Muscle layer of duodenum (tissue), 2 donors: ENCODE measurements at regions not wholly inside any gene's neighbourhood (a gene's known extent, or its start where the extent isn't known, plus 50 kb on each side); places are given as distances from the start of the nearest gene placed in this dataset.

Source experiments
- H3K27ac ChIP-seq: one replicate; pipeline ENCODE4 v1.7.0; 2013; ENCODE audit warnings: mild to moderate bottlenecking, low read length
- H3K27me3 ChIP-seq: one replicate; pipeline ENCODE4 v1.7.0; 2013; ENCODE audit warnings: low read depth, mild to moderate bottlenecking, control low read depth, low read length
- H3K36me3 ChIP-seq, 2 donors: one replicate each; pipeline ENCODE4 v1.7.0; 2013; ENCODE audit warnings: low read length in 2 of 2, control low read depth in 1 of 2, mild to moderate bottlenecking in 1 of 2; ENCODE audit not compliant: insufficient read depth in 2 of 2, control insufficient read depth in 1 of 2
- H3K4me1 ChIP-seq, 2 donors: one replicate each; pipeline ENCODE4 v1.7.0; 2013; ENCODE audit warnings: low read length in 2 of 2, mild to moderate bottlenecking in 2 of 2, control low read depth in 1 of 2, moderate library complexity in 1 of 2; ENCODE audit not compliant: insufficient read depth in 2 of 2, control insufficient read depth in 1 of 2
- H3K4me3 ChIP-seq, 2 donors: one replicate each; pipeline ENCODE4 v1.7.0; 2013; ENCODE audit warnings: low read length in 2 of 2, low read depth in 1 of 2, mild to moderate bottlenecking in 1 of 2
- H3K9me3 ChIP-seq, 2 donors: one replicate each; pipeline ENCODE4 v1.7.0; 2013; ENCODE audit warnings: low read length in 2 of 2, control low read depth in 1 of 2, mild to moderate bottlenecking in 1 of 2; ENCODE audit not compliant: control insufficient read depth in 1 of 2
- donor health status: healthy.

GRCh38 chr9:38153152-38153909 is 84.3 kb upstream of the SHB start:
- no peaks in the 10 kb centered on the region for H3K36me3 ChIP-seq
- no peaks in the 10 kb centered on the region for H3K4me1 ChIP-seq
- no peaks in the 10 kb centered on the region for H3K9me3 ChIP-seq
- no peak overlapping the region for H3K27ac ChIP-seq
- no peak overlapping the region for H3K4me3 ChIP-seq
- no peaks in the 10 kb centered on the region for H3K27me3 ChIP-seq

- no peaks in the 10 kb centered on the region for H3K4me1 ChIP-seq
- no peaks in the 10 kb centered on the region for H3K9me3 ChIP-seq
- H3K4me3 ChIP-seq: no peak overlapping the region
- no peaks in the 10 kb centered on the region for H3K27me3 ChIP-seq
- no peak overlapping the region for H3K27ac ChIP-seq
- H3K36me3 ChIP-seq: no peaks in the 10 kb centered on the region
Observed at GRCh38 chr9:38149647-38150046, 80.6 kb upstream of the SHB start.

GRCh38 chr9:38146844-38147243 is 77.8 kb upstream of the SHB start:
- Histone ChIP-seq H3K36me3 (no peaks in the 10 kb centered on the region), H3K27me3 (no peaks in the 10 kb centered on the region), H3K27ac (no peak overlapping the region), H3K4me1 (no peaks in the 10 kb centered on the region), H3K4me3 (no peak overlapping the region), H3K9me3 (no peaks in the 10 kb centered on the region)

- no peak overlapping the region for H3K27ac ChIP-seq
- no peaks in the 10 kb centered on the region for H3K36me3 ChIP-seq
- no peaks in the 10 kb centered on the region for H3K27me3 ChIP-seq
- no peaks in the 10 kb centered on the region for H3K9me3 ChIP-seq
- H3K4me3 ChIP-seq: no peak overlapping the region
- H3K4me1 ChIP-seq: peaks cover 0 to 8% of the 10 kb centered on the region in 2 donors
Observed at GRCh38 chr9:38145526-38146053, 76.6 kb upstream of the SHB start.

GRCh38 chr9:38144421-38144820 is 75.4 kb upstream of the SHB start:
- Histone ChIP-seq H3K27ac (no peak overlapping the region), H3K36me3 (no peaks in the 10 kb centered on the region), H3K27me3 (no peaks in the 10 kb centered on the region), H3K4me3 (no peak overlapping the region), H3K9me3 (no peaks in the 10 kb centered on the region), H3K4me1 (peaks cover 0 to 8% of the 10 kb centered on the region in 2 donors)

DNA sequence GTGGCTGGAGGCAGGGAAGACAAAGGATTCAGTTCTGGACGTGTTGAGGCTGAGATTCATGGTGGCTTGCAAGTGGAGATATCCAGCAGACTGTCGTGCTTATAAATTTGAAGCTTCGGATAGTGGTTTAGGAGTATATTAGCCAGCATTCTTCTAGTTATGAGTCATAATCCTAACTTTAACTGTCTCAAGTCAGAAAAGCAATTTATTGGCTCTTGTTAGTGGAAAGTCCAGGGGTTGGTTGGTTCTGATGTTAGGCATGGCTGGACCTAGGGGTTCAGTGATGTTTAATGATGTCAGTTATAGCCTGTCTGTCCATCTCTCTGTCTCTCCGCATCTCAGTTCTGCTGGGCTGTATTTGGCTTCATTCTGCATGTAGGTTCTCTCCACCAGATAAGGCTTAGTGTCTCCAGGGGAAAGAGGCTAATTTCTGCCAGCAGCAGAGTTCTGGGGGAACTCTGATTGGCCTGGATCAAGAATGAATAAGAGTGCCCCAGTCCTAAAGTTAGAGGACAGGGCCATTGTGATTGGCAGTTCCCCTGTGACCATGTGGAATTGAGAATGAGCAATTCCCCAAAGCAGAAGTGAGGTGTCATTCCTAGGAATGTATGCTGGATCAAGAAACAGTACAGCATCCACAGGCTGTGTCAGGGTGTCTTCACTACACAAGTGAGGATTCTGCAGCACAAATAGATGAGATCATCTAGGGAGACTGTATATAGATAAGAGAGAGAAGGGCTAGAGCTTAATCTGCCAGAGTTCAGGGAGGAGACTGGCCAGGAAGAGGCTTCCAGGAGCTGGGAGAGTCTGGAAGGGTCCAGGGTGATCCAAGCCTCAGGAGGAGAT is 72.9 kb upstream of the SHB start:
- H3K36me3 ChIP-seq: no peaks in the 10 kb centered on the region
- no peaks in the 10 kb centered on the region for H3K9me3 ChIP-seq
- H3K4me3 ChIP-seq: no peak overlapping the region
- H3K27me3 ChIP-seq: no peaks in the 10 kb centered on the region
- H3K4me1 ChIP-seq: peaks cover 0 to 8% of the 10 kb centered on the region in 2 donors
- H3K27ac ChIP-seq: no peak overlapping the region

DNA sequence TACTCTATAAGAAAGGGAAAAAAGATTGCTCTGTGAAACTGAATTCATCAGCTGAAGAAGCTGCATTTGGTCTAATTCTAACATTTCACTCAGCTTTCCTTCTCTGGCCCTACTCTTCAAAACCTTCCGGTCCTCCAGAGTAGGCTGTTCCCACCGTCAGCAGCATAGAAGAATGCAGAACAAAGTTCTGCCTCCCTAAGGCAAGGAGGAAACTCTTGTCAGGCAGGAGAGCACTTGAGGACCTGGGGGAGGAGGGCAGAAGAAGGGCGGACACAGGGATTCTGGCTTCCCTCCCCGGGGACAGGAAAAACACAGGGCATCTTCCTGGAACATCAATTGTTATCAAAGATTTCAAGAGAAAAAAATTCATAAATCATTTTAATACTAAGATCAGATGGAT is 69.2 kb upstream of the SHB start:
- Histone ChIP-seq H3K36me3 (no peaks in the 10 kb centered on the region), H3K4me3 (no peak overlapping the region), H3K4me1 (peaks cover 0 to 8% of the 10 kb centered on the region in 2 donors), H3K9me3 (no peaks in the 10 kb centered on the region), H3K27ac (no peak overlapping the region), H3K27me3 (no peaks in the 10 kb centered on the region)

DNA sequence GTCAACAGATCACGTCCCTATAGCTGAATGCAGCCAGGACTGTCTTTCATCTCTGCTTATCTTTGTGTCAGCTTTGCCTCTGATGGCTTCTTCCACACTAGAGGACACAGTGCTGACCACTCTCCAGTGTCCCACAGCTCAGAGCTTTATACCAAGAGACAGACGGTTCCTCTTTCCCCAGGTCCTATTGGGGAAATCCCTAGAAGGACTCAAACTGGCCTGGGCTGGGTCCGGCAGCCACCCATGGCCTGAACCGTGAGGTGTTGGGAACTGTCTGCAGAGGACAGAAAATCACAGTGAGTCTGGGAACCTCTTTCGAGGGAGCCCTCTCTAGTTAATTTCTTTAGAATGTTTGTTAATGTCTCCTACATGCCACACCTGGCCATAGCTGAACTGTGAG is 68.3 kb upstream of the SHB start:
- Histone ChIP-seq H3K27me3 (no peaks in the 10 kb centered on the region), H3K4me3 (no peak overlapping the region), H3K36me3 (no peaks in the 10 kb centered on the region), H3K9me3 (no peaks in the 10 kb centered on the region), H3K27ac (no peak overlapping the region), H3K4me1 (peaks cover 0 to 8% of the 10 kb centered on the region in 2 donors)

DNA sequence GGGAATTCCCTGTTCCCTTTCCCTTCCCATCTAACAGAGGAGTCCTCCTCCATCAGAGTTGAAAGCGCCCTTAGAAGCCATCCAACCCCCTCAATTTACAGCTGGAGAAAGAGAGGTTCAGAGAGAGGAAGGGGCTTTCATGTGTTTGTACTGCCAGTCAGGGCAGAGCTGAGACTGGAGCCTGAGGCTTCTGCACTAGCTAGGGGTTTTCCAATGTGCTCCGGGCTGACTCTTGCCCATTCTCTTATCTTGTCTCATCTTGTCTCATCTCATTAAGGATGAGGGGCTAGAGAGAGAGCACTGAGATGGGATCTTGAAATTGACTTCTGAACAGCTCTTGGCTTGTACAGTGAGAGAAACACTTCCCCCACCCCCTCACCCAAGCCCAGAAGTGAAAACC is 67.4 kb upstream of the SHB start:
- Histone ChIP-seq H3K9me3 (no peaks in the 10 kb centered on the region), H3K27me3 (no peaks in the 10 kb centered on the region), H3K4me1 (peaks cover 0 to 5% of the 10 kb centered on the region in 2 donors), H3K27ac (no peak overlapping the region), H3K4me3 (no peak overlapping the region), H3K36me3 (no peaks in the 10 kb centered on the region)

DNA sequence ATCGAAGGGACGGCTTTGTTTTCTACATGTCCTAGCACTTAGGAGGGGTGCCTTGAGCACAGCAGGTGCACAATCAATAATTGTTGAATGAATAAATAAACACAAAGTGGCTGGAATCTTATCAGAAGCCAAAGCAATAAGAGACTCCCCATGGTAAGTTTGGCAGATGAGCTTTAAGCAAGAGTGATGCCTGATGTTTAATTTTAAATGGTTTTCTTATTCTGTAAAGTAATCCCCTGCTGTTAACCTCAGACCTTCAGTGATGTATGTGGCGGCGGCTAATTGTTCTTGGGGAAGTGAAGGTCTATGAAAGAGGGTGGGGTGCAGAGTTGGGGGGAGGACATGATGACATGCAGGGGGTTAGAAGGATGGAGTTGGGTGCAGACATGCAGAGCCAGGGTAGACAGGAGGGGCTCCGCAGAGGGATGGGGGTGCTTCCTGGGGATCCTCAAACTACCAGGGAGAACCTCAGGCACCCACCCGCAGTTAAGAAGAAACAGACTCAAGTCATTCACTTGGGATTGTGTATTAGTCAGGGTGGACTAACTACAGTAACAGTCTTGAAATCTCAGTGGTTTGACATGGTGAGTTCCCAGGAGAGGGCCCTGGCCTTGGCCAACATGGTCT is 65.7 kb upstream of the SHB start:
- Histone ChIP-seq H3K4me3 (no peak overlapping the region), H3K36me3 (no peaks in the 10 kb centered on the region), H3K9me3 (no peaks in the 10 kb centered on the region), H3K27ac (no peak overlapping the region), H3K4me1 (no peaks in the 10 kb centered on the region), H3K27me3 (no peaks in the 10 kb centered on the region)

DNA sequence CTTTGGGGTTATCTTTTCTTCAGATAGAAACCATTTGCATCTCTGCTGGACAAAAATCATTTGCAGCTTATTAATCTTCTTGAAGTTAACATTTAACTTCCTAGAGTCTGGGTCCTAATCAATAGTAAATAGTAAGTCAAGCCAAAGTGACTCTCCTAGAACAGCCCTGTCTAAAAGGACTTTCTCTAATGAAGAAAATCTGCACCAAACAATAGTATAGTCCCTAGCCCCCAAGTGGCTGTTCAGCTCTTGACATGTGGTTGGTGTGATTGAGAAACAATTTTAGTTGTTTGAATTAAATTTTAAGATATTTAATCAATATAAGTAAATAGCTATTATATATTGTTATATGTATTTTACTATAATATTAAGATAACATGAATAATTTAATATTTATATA is 64.6 kb upstream of the SHB start:
- no peaks in the 10 kb centered on the region for H3K27me3 ChIP-seq
- no peak overlapping the region for H3K4me3 ChIP-seq
- no peaks in the 10 kb centered on the region for H3K4me1 ChIP-seq
- no peaks in the 10 kb centered on the region for H3K9me3 ChIP-seq
- no peaks in the 10 kb centered on the region for H3K36me3 ChIP-seq
- no peak overlapping the region for H3K27ac ChIP-seq
